Esophagus squamous epithelium (tissue), 4 donors: ENCODE measurements at regions not wholly inside any gene's neighbourhood (a gene's known extent, or its start where the extent isn't known, plus 50 kb on each side); places are given as distances from the start of the nearest gene placed in this dataset.

Experiments
- CTCF ChIP-seq, 6 experiments: fragments of 450-650 bp in 4 of 6; fragments of 200-600 bp in 2 of 6; sonication (generic) in 2 of 6; IDR thresholded peaks; one replicate each; pipeline ENCODE4 v1.5.1; 2016 to 2019; ENCODE audit warnings: antibody characterized with exemption in 6 of 6, mild to moderate bottlenecking in 4 of 6, moderate library complexity in 4 of 6
- POLR2A ChIP-seq, 4 donors: fragments of 450-650 bp; IDR thresholded peaks; one replicate each; pipeline ENCODE4 v1.6.1; 2017; ENCODE audit warnings: antibody characterized with exemption in 4 of 4, mild to moderate bottlenecking in 4 of 4, moderate library complexity in 3 of 4

- no peak for TF ChIP-seq CTCF (IDR thresholded peaks at IDR 0.05)
- TF ChIP-seq POLR2A (IDR thresholded peaks at IDR 0.05): no peak
These were observed 841.8 kb downstream of the USP25 start for GRCh38 chr21:16571594-16571993.
